Myocyte (in vitro differentiated cells): ENCODE measurements at regions not wholly inside any gene's neighbourhood (a gene's known extent, or its start where the extent isn't known, plus 50 kb on each side); places are given as distances from the start of the nearest gene placed in this dataset.
"Not testable (repeated sequence)": the region's sequence is repeated elsewhere in the genome, so short reads cannot be mapped to it uniquely, and the experiment has no call there.

Source experiments
- DNase-seq: peaks from one replicate; pipeline ENCODE4 v3.0.0-alpha.2; 2012; ENCODE audit warnings: low read depth

GRCh38 chr7:73244782-73245311 is 63.8 kb downstream of the NSUN5 start:
- DNase-seq, result not testable (repeated sequence)

GRCh38 chr7:73234994-73235717 is 73.5 kb downstream of the NSUN5 start:
- not testable (repeated sequence) for DNase-seq

GRCh38 chr7:73225745-73226144 is 82.9 kb downstream of the NSUN5 start:
- DNase-seq, result not testable (repeated sequence)

GRCh38 chr7:73221724-73222123 is 86.9 kb downstream of the NSUN5 start:
- not testable (repeated sequence) for DNase-seq

DNA sequence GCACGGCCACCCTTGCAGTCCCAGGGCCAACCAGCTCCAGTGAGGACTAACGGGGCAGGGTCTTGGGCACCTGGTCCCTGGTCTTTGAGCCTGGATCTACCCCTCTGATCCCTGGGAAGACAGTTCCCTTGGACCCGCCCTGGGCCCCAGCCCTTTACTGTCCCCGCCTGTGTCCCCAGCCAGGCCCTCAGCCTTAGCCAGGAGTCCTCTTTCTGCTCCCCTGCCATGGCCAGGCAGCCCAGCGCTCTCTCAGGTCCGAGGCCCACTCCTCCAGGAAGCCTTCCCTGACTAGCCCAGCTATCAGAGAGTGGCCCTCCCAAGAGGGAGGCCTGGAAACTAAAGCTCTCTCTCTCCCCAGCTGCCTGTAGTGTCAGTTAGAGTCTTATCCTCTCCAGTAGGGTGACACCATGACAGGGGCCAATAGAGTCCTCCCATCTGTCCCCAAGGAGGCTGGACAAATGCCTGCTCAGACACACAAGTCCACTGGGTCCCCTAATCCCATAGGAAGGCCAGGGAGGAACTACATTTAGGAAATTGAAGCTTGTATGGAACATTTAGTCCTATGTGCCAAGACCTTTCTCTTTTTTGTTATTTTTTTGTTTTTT is 87.8 kb downstream of the NSUN5 start:
- not testable (repeated sequence) for DNase-seq

GRCh38 chr7:73220357-73220756 is 88.3 kb downstream of the NSUN5 start:
- DNase-seq, result not testable (repeated sequence)

GRCh38 chr7:73218802-73219201 is 89.8 kb downstream of the NSUN5 start:
- DNase-seq, result not testable (repeated sequence)

DNA sequence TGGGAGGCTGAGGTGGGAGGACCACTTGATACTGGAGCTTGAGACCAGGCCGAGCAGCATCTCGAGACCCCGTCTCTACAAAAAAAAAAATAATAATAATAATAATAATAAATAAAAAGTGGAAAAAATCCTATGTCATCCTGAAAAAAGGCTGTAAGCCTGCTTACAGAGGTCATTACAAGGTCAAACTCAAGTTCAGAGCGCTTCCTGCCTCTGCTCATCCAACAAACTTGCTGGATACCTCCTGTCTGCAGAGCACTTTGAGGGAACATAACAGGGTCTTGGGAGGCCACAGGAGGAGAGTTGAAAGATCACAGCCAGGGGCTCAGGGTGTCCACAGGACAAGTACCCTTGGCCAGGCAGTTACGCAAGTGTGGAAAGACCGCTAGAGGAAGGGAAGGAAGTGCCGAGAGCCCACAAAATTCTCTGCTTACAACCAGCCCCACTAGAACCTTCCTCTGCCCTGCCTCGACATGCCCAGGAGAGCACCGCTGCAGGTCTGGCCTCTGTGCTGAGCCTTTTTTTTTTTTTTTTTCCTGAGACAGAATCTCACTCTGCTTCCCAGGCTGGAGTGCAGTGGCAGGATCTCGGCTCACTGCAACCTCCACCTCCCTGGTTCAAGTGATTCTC is 92.5 kb downstream of the NSUN5 start:
- not testable (repeated sequence) for DNase-seq

- not testable (repeated sequence) for DNase-seq
These were observed 93.4 kb downstream of the NSUN5 start for GRCh38 chr7:73215232-73215631.

- DNase-seq, result peak; percentile 4
These were observed 94.2 kb downstream of the NSUN5 start for GRCh38 chr7:73214471-73214870.

DNA sequence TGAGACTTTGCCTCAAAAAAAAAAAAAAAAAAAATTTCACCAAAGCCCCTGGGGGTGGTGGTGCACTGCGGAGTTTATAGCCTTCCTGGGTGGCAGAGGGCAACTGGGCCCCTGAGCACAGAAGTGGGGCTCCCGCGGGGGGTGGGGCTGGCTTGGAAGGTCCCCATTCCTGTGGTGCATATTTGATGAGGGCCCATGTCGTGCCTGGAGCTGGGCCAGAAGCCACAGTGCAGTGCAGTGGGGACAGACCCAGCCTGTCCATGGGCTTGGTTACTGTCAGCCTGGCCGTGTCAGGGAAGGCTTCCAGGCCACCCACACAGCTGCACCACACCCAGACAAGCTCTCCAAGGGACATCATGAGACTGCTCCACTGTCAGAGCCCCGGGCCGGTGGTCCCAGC is 95.5 kb downstream of the NSUN5 start:
- DNase-seq, result not testable (repeated sequence)

DNA sequence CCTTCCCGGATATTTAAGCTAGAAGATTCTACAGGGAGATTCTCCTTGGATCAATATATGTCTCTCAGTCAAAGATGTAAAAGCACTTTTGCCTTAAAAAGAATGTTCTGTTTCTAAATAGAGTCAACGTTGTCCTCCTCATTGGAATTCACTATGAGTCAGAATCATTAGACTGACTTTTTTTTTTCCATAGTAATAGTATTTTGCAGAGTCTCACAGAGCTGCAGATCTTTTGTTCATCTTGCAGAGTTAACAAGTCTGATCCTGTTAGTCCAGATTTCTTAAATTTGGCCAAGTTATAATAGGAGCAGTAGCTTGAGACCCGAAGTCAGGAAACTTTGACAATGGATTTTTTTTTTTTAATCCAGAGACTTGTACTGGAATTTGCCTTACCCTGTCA is 103.0 kb downstream of the NSUN5 start:
- DNase-seq, result not testable (repeated sequence)

DNA sequence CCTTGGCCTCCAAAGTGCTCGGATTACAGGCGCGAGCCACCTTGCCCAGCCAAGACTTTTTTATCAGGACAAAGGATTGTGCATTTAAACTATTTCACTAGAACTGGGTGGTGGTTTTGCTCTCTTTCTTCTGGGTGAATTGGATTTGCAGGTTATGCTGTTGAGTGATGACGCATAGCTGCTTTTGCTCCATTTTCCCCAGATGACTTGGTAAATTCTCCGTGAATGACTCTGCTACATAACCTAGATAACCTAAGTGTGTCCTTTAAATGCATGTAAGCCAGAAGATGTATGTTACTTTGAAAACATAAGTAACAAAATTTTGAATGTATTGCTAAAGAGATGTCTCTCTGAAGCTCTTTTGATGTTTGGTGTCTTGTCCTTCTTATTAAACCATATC is 103.7 kb downstream of the NSUN5 start:
- peak; percentile 1 for DNase-seq

DNA sequence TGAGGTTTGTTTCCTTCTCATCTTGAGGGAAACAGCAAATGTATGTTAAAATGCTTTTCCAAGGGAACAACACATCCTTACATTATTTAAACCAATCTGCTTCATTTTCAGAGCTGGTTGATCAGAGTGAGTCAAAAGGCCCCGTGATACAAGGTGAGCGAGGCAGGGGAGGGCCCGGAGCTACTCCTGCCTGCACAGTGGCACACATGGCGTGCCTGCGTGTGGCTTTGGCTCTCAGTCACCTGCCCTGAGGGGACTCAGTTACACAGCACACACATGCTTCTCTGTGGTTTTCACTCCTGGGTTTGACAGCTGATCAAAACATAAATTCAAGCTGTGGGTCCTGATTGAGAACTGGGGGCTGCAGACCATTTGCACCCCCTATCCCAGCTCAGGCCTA is 105.3 kb downstream of the NSUN5 start:
- DNase-seq, result not testable (repeated sequence)

- DNase-seq, result not testable (repeated sequence)
These were observed 107.4 kb downstream of the NSUN5 start for GRCh38 chr7:73201264-73201663.

DNA sequence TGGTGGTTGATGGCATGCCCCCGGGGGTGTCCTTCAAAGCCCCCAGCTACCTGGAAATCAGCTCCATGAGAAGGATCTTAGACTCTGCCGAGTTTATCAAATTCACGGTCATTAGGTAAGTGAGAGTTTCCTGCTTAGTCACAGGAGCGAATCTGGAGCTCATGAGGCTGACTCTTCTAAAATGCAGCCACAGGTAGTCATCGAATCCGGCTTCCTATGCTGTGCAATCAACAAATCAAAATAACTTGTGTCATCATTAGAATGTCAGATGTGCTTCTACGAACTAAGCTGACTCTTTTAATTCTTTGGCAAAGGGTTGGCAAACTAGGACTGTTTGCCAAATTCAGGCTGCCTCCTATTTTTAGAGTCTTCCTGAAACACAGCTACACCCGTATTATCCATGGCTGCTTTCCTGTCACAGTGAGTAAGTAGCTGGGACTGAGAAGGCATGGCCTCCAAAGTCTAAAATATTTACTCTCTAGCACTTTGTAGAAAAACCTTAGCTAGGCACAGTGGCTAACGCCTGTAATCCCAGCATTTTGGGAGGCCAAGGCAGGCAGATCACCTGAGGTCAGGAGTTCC is 108.0 kb downstream of the NSUN5 start:
- not testable (repeated sequence) for DNase-seq

DNA sequence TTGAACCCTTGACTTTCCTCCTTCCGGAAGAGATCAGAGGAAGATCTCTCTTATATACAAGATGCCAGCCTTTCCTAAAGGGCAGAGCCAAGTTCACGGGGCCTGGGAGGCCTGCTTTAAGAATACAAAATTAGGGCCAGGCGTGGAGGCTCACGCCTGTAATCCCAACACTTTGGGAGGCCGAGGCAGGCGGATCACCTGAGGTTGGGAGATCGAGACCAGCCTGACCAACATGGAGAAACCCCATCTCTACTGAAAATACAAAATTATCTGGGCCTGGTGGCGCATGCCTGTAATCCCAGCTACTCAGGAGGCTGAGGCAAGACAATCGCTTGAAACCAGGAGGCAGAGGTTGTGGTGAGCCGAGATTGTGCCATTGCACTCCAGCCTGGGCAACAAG is 108.2 kb upstream of the SPDYE9 start:
- not testable (repeated sequence) for DNase-seq

- not testable (repeated sequence) for DNase-seq
These were observed 104.8 kb upstream of the SPDYE9 start for GRCh38 chr7:73190483-73191155.

- not testable (repeated sequence) for DNase-seq
These were observed 102.4 kb upstream of the SPDYE9 start for GRCh38 chr7:73188287-73188686.

- not testable (repeated sequence) for DNase-seq
These were observed 100.9 kb upstream of the SPDYE9 start for GRCh38 chr7:73186589-73187309.
